C4-2B (cell line): ENCODE measurements at regions not wholly inside any gene's neighbourhood (a gene's known extent, or its start where the extent isn't known, plus 50 kb on each side); places are given as distances from the start of the nearest gene placed in this dataset.

Source experiments
- ZFX ChIP-seq: fragments of 450-650 bp; IDR thresholded peaks from 2 replicates; pipeline ENCODE4 v1.6.1; 2017
- TF ChIP-seq, protein P1 (sequence below): fragments of 450-650 bp; conservative IDR thresholded peaks from 2 replicates; pipeline ENCODE4 v1.5.1; 2017; ENCODE audit warnings: mild to moderate bottlenecking

DNA sequence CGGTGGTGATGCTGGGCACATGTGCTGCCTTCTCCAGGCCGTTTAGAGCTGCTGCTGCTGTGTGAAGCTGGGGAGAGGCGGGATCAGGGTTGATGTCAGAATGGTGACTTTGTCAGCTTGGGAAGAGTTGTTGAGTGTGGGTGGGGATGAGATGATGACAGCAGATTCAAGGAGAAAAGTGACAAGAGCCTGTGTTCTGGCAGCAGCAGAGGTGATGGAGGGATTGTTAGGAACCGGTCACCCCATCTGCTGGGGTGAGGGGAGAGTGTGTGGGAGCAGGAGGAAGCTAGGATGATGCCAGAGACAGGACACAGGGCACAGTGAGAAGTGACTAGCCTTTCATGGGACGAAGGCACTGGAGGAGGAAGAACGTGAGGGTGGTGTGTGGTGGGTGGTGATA is 345.5 kb downstream of the RNF144A start:
- TF ChIP-seq, protein P1, sequence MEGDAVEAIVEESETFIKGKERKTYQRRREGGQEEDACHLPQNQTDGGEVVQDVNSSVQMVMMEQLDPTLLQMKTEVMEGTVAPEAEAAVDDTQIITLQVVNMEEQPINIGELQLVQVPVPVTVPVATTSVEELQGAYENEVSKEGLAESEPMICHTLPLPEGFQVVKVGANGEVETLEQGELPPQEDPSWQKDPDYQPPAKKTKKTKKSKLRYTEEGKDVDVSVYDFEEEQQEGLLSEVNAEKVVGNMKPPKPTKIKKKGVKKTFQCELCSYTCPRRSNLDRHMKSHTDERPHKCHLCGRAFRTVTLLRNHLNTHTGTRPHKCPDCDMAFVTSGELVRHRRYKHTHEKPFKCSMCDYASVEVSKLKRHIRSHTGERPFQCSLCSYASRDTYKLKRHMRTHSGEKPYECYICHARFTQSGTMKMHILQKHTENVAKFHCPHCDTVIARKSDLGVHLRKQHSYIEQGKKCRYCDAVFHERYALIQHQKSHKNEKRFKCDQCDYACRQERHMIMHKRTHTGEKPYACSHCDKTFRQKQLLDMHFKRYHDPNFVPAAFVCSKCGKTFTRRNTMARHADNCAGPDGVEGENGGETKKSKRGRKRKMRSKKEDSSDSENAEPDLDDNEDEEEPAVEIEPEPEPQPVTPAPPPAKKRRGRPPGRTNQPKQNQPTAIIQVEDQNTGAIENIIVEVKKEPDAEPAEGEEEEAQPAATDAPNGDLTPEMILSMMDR: no peak
- no peak for TF ChIP-seq ZFX
